Epithelial cell of esophagus (primary cell): ENCODE measurements at regions not wholly inside any gene's neighbourhood (a gene's known extent, or its start where the extent isn't known, plus 50 kb on each side); places are given as distances from the start of the nearest gene placed in this dataset.

ENCODE experiments used
- DNase-seq: peaks from one replicate; pipeline ENCODE4 v3.0.0; 2010; ENCODE audit warnings: low read depth
- H3K4me3 ChIP-seq: 2 replicates; pipeline ENCODE4 v1.5.1; 2011; ENCODE audit warnings: mild to moderate bottlenecking, low read length, control low read depth
- CTCF ChIP-seq: IDR thresholded peaks from 2 replicates; pipeline ENCODE4 v1.5.1; 2011; ENCODE audit warnings: low read depth, mild to moderate bottlenecking, low read length, control low read depth, inconsistent platforms; ENCODE audit not compliant: insufficient read depth; ENCODE audit errors: missing control alignments

- no peak for TF ChIP-seq CTCF
- H3K4me3 ChIP-seq = no peak overlapping the region
- DNase-seq = no peak
Observed at GRCh38 chr4:138696771-138697170, 318.8 kb upstream of the NOCT start.

DNA sequence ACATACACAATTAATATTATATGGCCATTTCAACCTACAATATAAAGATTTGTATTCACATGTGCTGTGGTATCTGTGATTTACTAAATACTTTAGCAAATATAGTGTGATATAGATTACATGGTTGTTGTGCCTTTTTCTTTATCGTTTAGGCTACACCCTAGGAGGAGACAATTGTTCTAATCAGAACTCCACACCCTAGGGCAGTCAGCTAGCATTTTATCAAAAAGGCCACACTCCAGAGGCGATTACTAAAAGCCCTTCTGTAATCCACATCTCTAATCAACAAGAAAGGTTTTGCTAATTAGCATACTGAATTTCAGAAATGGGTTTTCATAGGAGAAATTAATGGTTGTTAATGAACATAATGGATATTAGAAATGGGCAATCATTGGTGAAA is 319.5 kb upstream of the NOCT start:
- no peak for TF ChIP-seq CTCF
- H3K4me3 ChIP-seq = no peak overlapping the region
- no peak for DNase-seq

- peak; percentile 33 for DNase-seq
- H3K4me3 ChIP-seq = no peak overlapping the region
- no peak for TF ChIP-seq CTCF
Observed at GRCh38 chr4:138693526-138693925, 322.1 kb upstream of the NOCT start.

GRCh38 chr4:138692411-138692810 is 323.2 kb upstream of the NOCT start:
- no peak overlapping the region for H3K4me3 ChIP-seq
- no peak for TF ChIP-seq CTCF
- no peak for DNase-seq

GRCh38 chr4:138689593-138689992 is 326.0 kb upstream of the NOCT start:
- DNase-seq = no peak
- TF ChIP-seq CTCF = no peak
- H3K4me3 ChIP-seq = no peak overlapping the region

DNA sequence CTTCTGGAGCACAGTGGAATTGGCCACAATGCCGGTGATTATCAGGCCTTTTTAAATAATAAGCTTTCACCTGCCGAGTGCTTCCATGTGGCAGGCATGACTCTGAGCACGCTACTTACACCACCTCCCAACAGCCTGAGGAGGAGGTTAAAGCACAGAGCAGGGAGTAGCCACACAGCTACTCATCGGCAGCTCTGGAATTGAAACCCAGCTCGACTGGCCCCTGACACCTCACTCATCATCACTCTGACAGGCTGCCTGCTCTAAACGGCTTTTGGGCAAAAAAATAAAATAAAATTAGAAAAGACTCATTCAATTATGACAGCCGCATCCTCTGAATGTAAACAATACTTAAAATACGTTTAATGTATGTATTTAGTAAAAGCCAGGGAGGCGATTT is 326.4 kb upstream of the NOCT start:
- no peak for DNase-seq
- no peak for TF ChIP-seq CTCF
- no peak overlapping the region for H3K4me3 ChIP-seq

DNA sequence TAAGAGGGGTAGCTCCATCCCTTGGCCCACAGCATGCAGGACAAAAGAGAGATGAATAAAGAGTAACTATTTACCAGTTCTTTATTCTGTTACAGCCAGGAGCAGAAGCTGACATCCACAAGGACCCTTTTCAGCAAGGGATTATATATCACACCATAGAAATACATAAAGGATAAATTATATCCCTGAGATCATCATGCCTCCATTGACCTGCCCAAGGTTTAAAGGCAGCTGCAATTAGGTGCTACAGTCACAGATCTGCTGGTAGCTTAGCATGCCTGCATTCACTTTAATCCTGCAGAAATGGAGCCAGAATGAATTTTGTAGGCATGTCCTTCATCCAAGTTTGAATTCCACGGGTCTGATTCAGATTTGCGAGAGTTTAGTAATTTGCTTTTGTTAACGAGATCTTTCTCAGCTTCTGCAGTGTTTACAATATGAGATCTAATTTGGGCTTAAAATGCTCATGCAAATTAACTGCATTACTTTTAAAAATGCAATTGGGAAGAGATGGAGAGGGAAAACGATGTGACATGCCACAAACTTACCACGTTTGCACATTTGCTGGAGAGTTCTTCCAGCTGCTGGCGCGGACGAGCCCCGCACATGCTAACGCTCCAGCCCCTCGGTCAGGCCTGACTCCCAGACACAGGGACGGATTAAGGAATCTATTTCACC is 327.0 kb upstream of the NOCT start:
- TF ChIP-seq CTCF = no peak
- H3K4me3 ChIP-seq = no peak overlapping the region
- no peak for DNase-seq
